ENCODE measurements at regions not wholly inside any gene's neighbourhood (a gene's known extent, or its start where the extent isn't known, plus 50 kb on each side); places are given as distances from the start of the nearest gene placed in this dataset.

- TF ChIP-seq CTCF (IDR thresholded peaks at IDR 0.05; ENCODE audit: borderline replicate concordance, extremely low read depth, low read length, poor library complexity, severe bottlenecking) = no peak
- no peak for TF ChIP-seq EZH2 (IDR thresholded peaks at IDR 0.05; ENCODE audit: borderline replicate concordance, low read depth, low read length, severe bottlenecking)
- Histone ChIP-seq H3K4me3 (ENCODE audit: low read depth in 1 of 2, low read length in 2 of 2) (no peak overlapping the region), H3K79me2 (ENCODE audit: insufficient read depth, low read length) (peaks cover 91% of the 10 kb centered on the region), H3K9ac (ENCODE audit: low read depth, low read length) (no peak overlapping the region), H3K27me3 (ENCODE audit: insufficient read depth, low read length, poor library complexity) (no peaks in the 10 kb centered on the region), H3K27ac (ENCODE audit: low read length) (no peak overlapping the region), H4K20me1 (ENCODE audit: insufficient read depth, low read length) (peaks cover 70% of the 10 kb centered on the region), H3K9me3 (ENCODE audit: insufficient read depth, low read length, severe bottlenecking) (no peaks in the 10 kb centered on the region), H3K4me2 (ENCODE audit: insufficient read depth, low read length) (no peak overlapping the region), H2AFZ (ENCODE audit: low read depth, low read length) (no peak overlapping the region), H3K36me3 (ENCODE audit: insufficient read depth, low read length) (no peaks in the 10 kb centered on the region; the same call in 1 of the 2 replicates), H3K4me1 (ENCODE audit: insufficient read depth, low read length) (no peaks in the 10 kb centered on the region)
- no peak for DNase-seq
- no peak for ATAC-seq (ENCODE audit: insufficient read depth, low read depth)
Measured at GRCh38 chr14:73770977-73771847, 57.0 kb upstream of the PNMA1 start.

- Histone ChIP-seq H3K4me2 (ENCODE audit: insufficient read depth, low read length) (no peak overlapping the region), H3K4me3 (ENCODE audit: low read depth in 1 of 2, low read length in 2 of 2) (no peak overlapping the region), H3K27me3 (ENCODE audit: insufficient read depth, low read length, poor library complexity) (no peaks in the 10 kb centered on the region), H3K27ac (ENCODE audit: low read length) (no peak overlapping the region), H3K9me3 (ENCODE audit: insufficient read depth, low read length, severe bottlenecking) (no peaks in the 10 kb centered on the region), H3K9ac (ENCODE audit: low read depth, low read length) (no peak overlapping the region), H3K4me1 (ENCODE audit: insufficient read depth, low read length) (no peaks in the 10 kb centered on the region), H2AFZ (ENCODE audit: low read depth, low read length) (no peak overlapping the region), H3K36me3 (ENCODE audit: insufficient read depth, low read length) (no peaks in the 10 kb centered on the region), H3K79me2 (ENCODE audit: insufficient read depth, low read length) (peaks cover 85% of the 10 kb centered on the region), H4K20me1 (ENCODE audit: insufficient read depth, low read length) (peaks cover 65% of the 10 kb centered on the region)
- TF ChIP-seq EZH2 (IDR thresholded peaks at IDR 0.05; ENCODE audit: borderline replicate concordance, low read depth, low read length, severe bottlenecking) (no peak), CTCF (IDR thresholded peaks at IDR 0.05; ENCODE audit: borderline replicate concordance, extremely low read depth, low read length, poor library complexity, severe bottlenecking) (no peak)
- DNase-seq (no peak), ATAC-seq (ENCODE audit: insufficient read depth, low read depth) (no peak)
Measured at GRCh38 chr14:73768107-73768506, 53.9 kb upstream of the PNMA1 start.

- DNase-seq = no peak
- no peak for ATAC-seq (ENCODE audit: insufficient read depth, low read depth)
- Histone ChIP-seq H3K4me2 (ENCODE audit: insufficient read depth, low read length) (no peak overlapping the region), H3K27me3 (ENCODE audit: insufficient read depth, low read length, poor library complexity) (no peaks in the 10 kb centered on the region), H4K20me1 (ENCODE audit: insufficient read depth, low read length) (peaks cover 65% of the 10 kb centered on the region), H3K4me1 (ENCODE audit: insufficient read depth, low read length) (peaks cover 13% of the 10 kb centered on the region), H3K9me3 (ENCODE audit: insufficient read depth, low read length, severe bottlenecking) (no peaks in the 10 kb centered on the region), H3K36me3 (ENCODE audit: insufficient read depth, low read length) (no peaks in the 10 kb centered on the region; the same call in 1 of the 2 replicates), H3K4me3 (ENCODE audit: low read depth in 1 of 2, low read length in 2 of 2) (no peak overlapping the region), H3K27ac (ENCODE audit: low read length) (no peak overlapping the region), H2AFZ (ENCODE audit: low read depth, low read length) (no peak overlapping the region), H3K9ac (ENCODE audit: low read depth, low read length) (no peak overlapping the region), H3K79me2 (ENCODE audit: insufficient read depth, low read length) (peaks cover 73% of the 10 kb centered on the region)
- no peak for TF ChIP-seq CTCF (IDR thresholded peaks at IDR 0.05; ENCODE audit: borderline replicate concordance, extremely low read depth, low read length, poor library complexity, severe bottlenecking)
- no peak for TF ChIP-seq EZH2 (IDR thresholded peaks at IDR 0.05; ENCODE audit: borderline replicate concordance, low read depth, low read length, severe bottlenecking)
Measured at GRCh38 chr14:73764406-73765280, 50.5 kb upstream of the PNMA1 start.
